ENCODE measurements at regions not wholly inside any gene's neighbourhood (a gene's known extent, or its start where the extent isn't known, plus 50 kb on each side); places are given as distances from the start of the nearest gene placed in this dataset.

- Histone ChIP-seq H3K4me3 (no peak overlapping the region), H3K27ac (no peak overlapping the region), H3K9me3 (no peaks in the 10 kb centered on the region), H3K36me3 (no peaks in the 10 kb centered on the region), H3K4me1 (replicated peaks) (no peaks in the 10 kb centered on the region), H3K27me3 (replicated peaks; ENCODE audit: insufficient read depth) (no peaks in the 10 kb centered on the region)
- no peak for TF ChIP-seq POLR2A (IDR thresholded peaks at IDR 0.05)
- TF ChIP-seq CTCF (IDR thresholded peaks at IDR 0.05): no peak
- no peak for TF ChIP-seq POLR2AphosphoS5 (IDR thresholded peaks at IDR 0.05)
- 58% methylated on average over 4 of the region's 4 CpGs for WGBS
- intact Hi-C loops (cut with DNase I): no loop called here
- no peak for DNase-seq (ENCODE audit: low spot score)
Measured at GRCh38 chr5:173464813-173465212, 136.6 kb upstream of the STC2 start.

DNA sequence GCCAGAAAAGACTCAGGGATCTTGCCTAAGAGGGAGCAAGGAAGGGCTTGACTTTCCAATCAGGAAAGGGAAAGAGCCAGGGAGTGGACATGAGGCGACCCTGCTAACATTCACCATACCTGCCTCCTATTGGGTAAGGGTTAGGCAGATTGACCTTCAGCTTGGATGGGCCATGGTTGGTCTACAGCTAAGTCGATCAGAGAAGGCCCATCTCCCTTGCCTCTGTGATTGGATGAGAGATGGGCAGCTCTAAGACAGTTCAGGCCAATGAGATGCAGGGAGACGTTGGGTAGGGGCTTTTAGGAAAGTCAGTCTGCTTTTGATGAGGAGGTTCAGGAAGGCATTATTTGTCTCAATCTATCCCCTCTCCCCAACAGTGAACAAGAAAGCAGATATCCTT lies 135.0 kb upstream of the STC2 start:
- no peaks in the 10 kb centered on the region for H3K9me3 ChIP-seq
- no peak overlapping the region for H3K4me3 ChIP-seq
- H3K36me3 ChIP-seq: no peaks in the 10 kb centered on the region
- H3K27me3 ChIP-seq (replicated peaks; ENCODE audit: insufficient read depth): no peaks in the 10 kb centered on the region
- H3K27ac ChIP-seq: no peak overlapping the region
- intact Hi-C loops (cut with DNase I): no loop called here
- TF ChIP-seq CTCF (IDR thresholded peaks at IDR 0.05) (no peak), POLR2AphosphoS5 (IDR thresholded peaks at IDR 0.05) (no peak), POLR2A (IDR thresholded peaks at IDR 0.05) (no peak)
- no peak for DNase-seq (ENCODE audit: low spot score)
- H3K4me1 ChIP-seq (replicated peaks): no peaks in the 10 kb centered on the region
- WGBS: 88% methylated on average over 3 of the region's 3 CpGs

DNA sequence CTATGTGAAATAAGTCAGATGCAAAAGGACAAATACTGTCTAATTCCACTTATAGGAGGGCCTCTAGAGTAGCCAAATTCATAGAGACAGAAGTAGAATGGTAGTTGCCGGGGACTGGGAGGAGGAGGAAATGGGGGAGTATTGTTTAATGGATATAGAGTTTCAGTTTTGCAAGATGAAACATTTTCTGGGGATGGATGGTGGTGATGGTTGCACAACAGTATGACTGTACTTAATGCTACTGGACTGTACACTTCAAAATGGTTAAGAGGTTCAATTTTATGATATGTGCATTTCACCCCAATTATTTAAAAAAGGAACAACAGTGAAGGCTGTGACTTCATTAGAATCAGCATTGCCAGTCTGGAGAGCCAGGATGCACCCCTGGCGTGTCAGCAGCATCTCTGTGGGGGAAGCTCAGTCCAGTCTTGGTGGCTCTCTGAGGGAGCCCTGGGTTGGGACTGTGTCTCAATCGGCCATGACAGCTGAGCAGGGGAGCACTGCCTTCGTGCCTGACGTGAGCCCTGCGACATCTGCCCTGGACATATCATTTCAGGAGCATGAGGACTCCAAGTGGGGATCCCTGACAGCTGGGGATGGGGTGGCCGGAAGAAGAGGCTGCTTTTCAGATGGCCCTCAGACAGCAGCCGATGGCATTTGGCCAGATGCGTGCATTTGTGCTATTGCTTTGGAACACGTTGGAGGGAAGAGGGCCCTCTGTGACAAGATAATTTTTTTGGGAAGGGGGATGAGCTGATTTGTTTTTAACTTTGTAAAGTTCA lies 130.8 kb upstream of the STC2 start:
- intact Hi-C loops (cut with DNase I): no loop called here
- no peaks in the 10 kb centered on the region for H3K4me1 ChIP-seq (replicated peaks)

DNA sequence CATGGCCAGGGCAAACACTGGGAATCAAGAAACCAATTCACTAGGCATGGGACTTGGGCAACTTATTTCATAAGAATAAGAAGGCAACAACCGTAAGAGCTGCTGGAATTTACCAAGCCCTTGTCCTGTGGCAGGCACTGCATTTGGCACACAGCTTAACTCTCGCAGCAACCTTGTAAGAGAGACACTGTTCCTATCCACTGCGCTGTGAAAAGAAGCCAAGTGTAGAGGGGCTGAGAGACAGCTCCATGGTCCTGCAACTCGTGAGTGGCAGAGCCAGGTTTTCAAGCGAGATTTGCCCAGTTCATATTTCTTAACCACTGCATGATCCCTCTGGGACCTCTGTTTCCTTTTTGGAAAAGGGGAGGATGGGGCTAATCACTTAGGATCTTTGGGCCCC lies 129.3 kb upstream of the STC2 start:
- 47% methylated on average over 5 of the region's 5 CpGs for WGBS
- Histone ChIP-seq H3K36me3 (no peaks in the 10 kb centered on the region), H3K4me3 (no peak overlapping the region), H3K4me1 (replicated peaks) (no peaks in the 10 kb centered on the region), H3K9me3 (no peaks in the 10 kb centered on the region), H3K27ac (no peak overlapping the region), H3K27me3 (replicated peaks; ENCODE audit: insufficient read depth) (no peaks in the 10 kb centered on the region)
- TF ChIP-seq POLR2A (IDR thresholded peaks at IDR 0.05): no peak
- no peak for TF ChIP-seq CTCF (IDR thresholded peaks at IDR 0.05)
- no peak for TF ChIP-seq POLR2AphosphoS5 (IDR thresholded peaks at IDR 0.05)
- intact Hi-C loops (cut with DNase I): no loop called here
- DNase-seq (ENCODE audit: low spot score): no peak

More for the DNA sequence above, 130.8 kb upstream of the STC2 start:
- no peak for DNase-seq (ENCODE audit: low spot score)
- Histone ChIP-seq H3K4me3 (no peak overlapping the region), H3K9me3 (no peaks in the 10 kb centered on the region), H3K27me3 (replicated peaks; ENCODE audit: insufficient read depth) (no peaks in the 10 kb centered on the region), H3K27ac (no peak overlapping the region), H3K36me3 (no peaks in the 10 kb centered on the region)
- TF ChIP-seq POLR2AphosphoS5 (IDR thresholded peaks at IDR 0.05) (no peak), POLR2A (IDR thresholded peaks at IDR 0.05) (no peak), CTCF (IDR thresholded peaks at IDR 0.05) (no peak)
- 62% methylated on average over 10 of the region's 10 CpGs for WGBS

- no peak for DNase-seq (ENCODE audit: low spot score)
- intact Hi-C loops (cut with DNase I): no loop called here
- no peaks in the 10 kb centered on the region for H3K36me3 ChIP-seq
- H3K9me3 ChIP-seq: no peaks in the 10 kb centered on the region
- no peak for TF ChIP-seq POLR2A (IDR thresholded peaks at IDR 0.05)
- no peak for TF ChIP-seq POLR2AphosphoS5 (IDR thresholded peaks at IDR 0.05)
- no peak for TF ChIP-seq CTCF (IDR thresholded peaks at IDR 0.05)
- H3K4me3 ChIP-seq: no peak overlapping the region
- H3K27me3 ChIP-seq (replicated peaks; ENCODE audit: insufficient read depth): no peaks in the 10 kb centered on the region
- WGBS: 58% methylated on average over 5 of the region's 5 CpGs
- H3K4me1 ChIP-seq (replicated peaks): no peaks in the 10 kb centered on the region
- H3K27ac ChIP-seq: no peak overlapping the region
Measured at GRCh38 chr5:173456751-173457171, 128.5 kb upstream of the STC2 start.
